HG02642 (cell line): ENCODE measurements at regions not wholly inside any gene's neighbourhood (a gene's known extent, or its start where the extent isn't known, plus 50 kb on each side); places are given as distances from the start of the nearest gene placed in this dataset.

Source experiments
- ATAC-seq: cut with Tn5 transposase; IDR thresholded peaks from one replicate; pipeline ENCODE4 v1.9.1; 2021; ENCODE audit warnings: mild to moderate bottlenecking; ENCODE audit not compliant: unreplicated experiment, poor library complexity

DNA sequence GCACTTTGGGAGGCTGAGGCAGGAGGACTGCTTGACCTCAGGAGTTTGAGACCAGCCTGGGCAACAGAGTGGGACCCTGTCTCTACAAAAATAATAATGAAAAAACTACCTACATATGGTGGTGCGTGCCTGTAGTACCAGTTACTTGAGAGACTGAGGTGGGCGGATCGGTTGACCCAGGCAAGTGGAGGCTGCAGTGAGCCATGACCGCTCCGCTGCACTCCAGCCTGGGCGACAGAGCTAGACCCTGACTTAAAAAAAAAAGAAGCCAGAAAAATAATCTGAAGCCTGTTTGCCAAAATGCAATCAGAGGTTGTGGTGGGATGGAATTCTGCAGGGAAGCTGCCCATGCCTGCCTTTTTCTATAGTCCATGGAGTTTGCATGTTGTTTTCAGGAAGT is 50.4 kb upstream of the GGTA1 start:
- no peak for ATAC-seq

DNA sequence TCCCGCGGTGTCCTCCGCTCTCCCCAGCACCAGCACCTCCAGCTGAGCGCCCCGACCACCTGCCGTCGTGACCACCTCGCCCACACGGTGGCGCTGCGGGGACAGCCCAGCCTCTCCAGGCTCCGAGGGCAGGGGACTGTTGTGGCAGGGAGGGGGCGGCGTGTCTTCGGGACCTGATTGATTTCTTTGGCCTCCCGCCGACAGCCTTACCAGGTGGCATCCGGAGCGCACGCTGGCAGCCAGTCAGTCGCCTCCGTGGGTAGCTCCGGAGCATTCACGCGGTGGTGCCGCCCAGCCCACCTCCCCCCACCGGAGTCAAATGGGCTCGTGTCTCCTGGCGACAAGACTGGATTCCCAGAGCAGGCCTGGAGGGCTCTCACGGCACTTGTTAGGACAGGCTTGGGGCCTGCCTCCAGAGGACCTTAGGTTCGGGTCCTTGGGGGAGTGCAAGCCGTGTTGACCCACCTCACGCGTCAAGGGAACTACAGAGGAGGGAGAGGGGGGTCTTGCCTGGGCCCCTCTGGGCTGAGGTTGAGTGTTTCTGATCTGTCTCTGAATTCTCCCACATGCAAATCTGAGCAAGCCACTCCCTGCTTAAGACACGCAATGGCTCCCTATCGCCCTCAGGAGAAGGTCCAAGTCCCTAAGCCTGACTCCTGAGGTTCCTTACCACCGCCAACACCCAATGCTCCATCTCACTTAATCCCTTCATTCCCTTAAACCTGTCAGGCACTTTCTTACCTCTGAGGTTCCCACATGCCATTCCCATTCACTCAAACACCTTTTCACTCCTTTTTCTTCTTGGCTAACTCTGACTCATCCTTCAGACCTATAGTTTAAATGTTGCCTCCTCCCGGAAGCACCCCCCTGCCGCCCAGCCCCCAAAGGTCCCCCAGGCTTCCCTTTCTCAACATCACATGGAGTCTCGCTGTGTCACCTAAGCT is 51.2 kb upstream of the GGTA1 start:
- ATAC-seq = peak; percentile 58

DNA sequence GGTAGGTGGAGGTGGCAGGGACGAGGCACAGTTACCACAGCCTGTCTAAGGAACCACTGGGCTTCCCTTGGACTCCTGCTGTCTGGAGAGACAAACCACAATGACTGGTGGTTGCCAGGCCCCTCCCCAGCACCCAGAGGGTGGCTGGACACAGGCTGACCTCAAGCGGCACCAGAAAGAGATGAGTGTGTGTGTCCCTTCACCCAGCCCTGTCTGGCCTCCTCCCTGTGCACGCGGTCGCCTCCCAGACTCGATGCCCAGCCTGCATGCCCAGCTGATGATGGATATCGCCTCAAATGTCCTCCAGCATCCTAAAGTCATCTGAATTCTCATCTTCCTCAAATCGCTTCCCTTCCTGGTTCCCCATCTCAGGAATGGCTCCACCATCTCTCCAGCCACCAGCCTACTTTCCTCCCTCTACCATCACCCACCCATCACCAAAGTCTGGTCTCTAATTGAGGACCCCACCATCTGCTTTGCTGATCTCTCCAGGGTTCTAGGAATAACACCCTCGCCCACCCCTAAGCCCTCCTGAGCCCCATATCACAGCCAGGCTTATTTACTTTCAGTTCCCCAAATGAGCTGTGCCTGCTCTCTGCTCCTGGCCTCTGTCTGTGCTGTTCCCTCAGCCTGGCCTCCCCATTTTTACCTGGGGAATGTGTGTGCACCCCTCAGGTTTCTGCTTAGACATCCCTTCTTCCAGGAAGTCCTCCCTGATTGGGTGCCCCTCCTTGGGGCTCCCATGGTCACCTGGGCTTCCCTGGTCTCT is 52.5 kb upstream of the GGTA1 start:
- no peak for ATAC-seq

DNA sequence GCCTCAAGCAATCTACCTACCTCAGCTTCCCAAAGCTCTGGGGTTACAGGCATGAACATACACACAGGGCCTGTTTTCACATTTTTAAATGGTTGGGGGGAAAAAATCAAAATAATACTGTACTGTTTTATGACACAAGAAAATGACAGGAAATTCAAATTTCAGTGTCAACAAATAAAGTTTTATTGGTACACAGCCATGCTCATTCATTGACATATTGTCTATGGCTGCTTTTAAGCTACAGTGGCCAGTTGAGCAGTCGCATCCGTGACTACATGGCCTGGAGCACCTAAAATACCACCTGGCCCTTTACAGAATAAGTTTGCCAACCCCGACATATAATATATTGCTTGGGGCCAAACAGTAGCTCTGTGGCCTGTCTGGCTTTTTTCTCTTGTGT is 56.4 kb upstream of the GGTA1 start:
- ATAC-seq = no peak

DNA sequence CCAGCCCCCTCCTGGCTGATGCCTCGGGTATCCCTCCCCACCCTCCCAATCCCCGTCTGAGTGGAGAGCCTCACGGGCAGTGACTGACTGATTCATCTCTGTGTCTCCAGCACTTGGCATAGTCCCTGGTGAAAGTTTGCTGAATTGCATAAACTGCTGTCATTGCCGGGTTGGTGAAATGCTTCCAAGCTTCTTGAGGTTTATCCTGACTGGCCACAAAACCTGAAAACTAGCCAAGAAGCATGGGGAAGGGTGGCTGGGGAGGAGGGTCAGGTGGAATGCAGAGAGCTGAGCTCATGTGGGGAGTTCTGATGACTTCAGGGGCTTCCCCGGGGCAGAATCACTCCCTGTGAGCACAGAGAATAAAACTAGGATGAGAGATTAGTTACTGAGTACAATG is 56.9 kb upstream of the GGTA1 start:
- no peak for ATAC-seq

DNA sequence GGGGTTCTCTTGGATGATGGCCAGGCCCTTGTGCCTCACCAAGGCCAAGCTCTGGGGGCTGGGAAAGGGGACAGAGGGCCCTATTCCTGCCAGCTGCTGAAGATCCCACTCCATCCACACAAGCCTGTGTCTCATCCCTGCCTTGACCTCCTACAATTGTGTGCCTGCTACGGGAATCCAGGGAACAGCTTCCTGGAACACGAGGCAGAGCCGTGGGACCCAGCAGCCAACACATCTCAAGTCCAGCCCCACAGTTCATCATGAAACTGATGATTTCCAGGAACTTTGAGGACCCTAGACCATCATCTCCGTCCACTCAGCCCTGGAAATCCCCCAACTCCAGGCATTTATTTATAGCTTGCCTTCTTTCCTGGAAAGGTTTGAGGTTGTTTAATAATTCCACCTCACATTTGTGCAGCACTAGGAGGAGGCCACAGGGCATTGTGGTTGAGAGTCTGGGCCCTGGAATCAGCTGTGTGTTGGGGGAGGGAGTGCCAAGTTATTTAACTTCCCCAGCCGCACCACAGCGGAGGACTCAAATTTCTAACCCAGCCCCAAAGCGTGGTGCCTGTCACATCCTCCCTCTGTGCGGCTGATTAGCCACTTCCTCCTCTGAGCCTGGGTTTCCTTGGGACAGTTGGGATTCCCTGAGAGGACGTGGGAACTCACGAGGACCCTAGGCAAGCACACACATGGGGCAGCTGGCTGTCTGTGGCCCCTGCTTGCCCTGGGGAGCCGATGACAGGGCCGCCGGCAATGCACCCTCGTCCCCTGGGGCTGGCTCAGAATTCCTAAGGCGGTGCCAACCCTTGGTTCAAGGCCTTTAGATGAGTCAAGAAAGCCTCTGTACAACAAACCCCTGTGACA is 58.2 kb upstream of the GGTA1 start:
- no peak for ATAC-seq

DNA sequence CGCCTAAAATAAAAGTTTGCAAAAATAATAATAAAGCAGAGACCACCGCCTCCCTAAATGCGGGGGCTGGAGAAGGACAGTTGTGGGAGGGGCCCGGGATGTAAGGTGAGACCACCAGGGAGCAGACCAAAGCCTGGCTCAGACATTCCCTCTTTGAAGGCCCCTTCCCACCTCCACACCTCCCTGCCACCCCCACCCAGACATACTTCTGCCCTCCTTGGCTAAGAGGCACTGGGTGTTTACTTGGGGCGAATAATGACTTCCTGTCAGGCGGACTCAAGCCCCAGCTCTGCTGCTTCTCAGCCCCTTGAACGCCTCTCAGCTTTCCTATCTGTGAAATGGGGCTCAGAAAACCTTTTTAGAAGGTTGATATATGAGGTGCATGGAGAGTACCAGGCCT is 58.8 kb upstream of the GGTA1 start:
- ATAC-seq = no peak

DNA sequence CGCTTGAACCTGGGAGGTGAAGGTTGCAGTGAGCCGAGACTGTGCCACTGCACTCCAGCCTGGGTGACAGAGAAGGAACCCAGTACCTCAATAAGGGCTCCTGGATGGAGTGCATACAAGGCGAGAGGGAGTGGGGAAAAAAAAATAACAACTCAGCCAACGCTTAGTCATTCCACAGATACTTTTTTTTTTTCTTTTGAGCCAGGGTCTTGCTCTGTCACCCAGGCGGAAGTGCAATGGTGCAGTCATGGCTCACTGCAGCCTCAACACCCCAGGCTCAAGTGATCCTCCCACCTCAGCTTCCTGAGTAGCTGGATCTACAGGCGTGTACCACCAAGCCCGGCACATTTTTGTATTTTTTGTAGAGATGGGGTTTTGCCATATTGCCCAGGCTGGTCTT is 59.5 kb upstream of the GGTA1 start:
- ATAC-seq = no peak

DNA sequence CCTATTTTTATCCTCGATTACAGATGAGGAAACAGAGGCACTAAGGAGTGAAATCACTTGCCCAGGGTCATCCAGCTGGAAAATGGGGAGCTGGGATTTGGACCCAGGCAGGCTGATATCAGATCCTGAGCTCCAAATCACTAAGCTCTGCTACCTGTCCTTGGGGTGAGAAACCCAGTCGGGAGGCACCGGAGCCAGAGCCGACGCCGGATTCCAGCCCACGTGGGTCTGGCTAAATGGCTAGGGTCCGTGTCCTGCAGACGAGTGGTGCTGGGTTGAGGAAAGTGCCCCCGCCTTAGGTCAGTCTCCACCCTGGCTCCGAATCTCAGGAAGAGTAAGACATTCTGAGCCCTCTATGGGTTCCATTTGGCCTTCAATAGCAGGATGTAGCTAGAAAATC is 61.3 kb upstream of the GGTA1 start:
- no peak for ATAC-seq

DNA sequence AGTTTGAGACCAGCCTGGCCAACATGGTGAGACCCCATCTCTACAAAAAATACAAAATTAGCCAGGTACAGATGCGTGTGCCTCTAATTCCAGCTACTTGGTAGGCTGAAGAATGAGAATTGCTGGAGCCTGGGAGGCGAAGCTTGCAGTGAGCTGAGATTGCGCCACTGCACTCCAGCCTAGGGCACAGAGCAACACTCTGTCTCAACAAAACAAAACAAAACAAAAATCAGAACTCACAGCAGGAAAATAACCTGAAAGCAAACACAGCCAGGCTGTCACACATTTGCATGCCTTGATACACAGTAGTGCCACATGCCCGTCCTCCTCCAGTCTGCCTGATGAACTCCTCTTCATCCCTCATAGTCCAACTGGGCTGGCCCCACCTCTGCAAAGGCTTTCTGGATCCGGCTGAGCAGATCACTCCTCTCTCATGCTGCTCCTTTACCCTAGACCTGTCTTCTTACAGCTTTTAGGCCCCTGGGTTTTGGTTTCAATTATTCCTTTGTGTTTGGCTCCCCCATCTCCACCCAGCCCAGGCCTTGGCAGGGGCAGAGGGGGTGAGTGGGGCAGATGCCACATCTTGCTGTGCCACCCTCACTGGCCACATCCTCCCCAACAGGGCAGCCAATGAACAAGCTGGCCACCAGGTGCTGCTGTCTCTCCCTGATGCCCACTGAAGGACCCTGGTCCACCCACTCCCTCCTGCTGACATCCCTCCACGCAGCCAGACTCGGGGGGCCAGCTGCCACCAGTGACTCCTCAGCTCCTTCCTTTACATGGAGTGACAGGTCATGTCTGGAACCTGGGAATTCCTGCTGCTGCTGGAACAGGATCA is 62.0 kb upstream of the GGTA1 start:
- ATAC-seq = no peak

DNA sequence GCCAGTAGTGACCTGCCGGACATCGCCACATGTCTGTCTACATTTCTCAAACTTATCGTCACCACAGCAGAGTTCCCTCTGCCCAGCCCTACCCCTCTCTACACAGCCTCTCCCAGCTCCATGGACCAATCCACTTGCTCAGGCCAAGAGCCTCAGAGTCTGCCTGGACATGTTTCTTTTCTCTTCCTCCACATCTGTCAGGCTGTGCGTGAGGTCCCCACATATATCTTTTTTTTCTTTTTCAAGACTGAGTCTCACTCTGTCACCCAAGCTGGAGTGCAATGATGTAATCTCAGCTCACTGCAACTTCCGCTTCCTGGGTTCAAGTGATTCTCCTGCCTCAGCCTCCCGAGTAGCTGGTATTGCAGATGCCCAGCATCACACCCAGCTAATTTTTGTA is 62.7 kb upstream of the GGTA1 start:
- ATAC-seq = no peak

DNA sequence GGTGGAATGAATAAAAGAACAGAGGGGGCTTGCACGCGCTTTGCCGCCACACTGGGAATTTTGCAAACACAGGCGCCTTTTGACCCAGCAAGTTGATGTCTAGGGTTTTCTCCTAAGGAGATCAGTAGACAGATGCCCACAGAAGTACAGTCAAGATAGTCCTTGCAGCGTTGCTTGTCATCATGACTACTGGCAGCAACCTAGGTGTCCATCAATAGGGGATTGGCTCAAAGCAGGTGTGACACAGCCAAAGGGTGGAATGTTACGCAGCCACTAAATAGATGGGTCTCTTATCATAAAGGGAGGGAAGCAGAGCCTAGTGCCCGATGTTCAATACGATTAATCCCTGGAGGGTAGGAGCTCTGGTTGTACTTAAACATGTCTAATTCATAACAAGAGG is 63.8 kb upstream of the GGTA1 start:
- no peak for ATAC-seq

DNA sequence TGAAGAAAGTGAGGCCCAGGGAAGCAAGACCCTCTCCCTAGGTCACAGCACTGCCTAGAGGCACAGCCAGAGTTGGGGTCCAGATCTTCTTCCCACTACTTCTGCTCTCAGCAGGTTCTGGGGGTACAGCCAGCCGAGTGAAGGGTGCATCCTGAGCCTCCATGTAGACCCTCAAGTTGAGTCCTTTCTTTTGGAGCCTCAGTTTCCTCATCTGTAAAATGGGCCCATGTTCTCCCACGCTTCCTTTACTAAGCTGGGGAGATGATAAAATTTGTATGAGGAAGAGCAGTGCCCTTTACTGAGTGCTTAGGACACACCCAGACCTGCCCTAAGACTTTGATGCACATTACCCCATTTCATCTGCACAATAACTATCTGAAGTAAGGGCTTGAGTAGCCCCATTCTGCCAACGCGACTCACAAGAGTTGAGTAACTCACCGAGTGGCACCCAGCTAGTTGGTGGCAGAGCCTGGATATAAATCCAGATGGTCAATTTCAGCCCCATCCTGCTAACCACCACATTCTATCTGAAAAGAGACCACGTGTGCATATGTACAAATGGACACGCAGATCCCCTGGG is 64.3 kb upstream of the GGTA1 start:
- no peak for ATAC-seq

DNA sequence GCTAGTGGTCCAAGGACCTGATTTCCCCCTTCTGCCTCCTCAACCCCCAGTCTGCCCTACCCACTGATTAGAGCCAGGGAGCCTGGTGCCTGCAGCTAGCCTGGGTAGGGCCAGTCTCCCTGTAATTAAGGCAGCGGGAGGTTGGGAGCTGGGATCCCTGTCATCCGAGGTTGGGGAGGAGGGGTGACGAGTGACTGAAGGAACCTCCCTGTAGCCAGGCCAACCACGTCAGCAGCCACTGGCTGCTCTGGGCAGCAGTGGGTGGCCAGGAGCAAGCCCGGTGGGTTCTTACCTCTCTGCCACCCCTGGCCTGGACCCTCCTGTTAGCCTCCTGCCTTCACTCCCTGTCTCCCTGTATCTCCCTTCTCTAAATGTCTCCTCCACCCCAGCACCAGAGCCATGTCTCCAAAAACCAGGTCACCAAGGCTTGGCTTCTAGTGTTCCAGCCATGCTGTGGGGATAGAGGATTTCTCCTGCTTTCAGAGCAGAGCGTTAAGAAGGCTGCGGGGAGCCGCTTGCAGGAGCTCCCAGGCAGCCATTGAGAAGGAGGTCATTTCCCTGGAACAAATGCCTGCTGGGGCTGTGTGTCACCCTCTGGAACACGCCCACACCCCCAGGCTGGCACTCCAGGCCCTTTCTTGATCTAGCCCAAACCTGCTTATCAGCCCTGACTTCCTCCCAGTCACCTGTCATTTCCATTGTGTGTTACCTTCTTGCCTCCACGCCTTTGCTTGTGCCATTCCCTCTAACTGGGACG is 65.0 kb upstream of the GGTA1 start:
- no peak for ATAC-seq

DNA sequence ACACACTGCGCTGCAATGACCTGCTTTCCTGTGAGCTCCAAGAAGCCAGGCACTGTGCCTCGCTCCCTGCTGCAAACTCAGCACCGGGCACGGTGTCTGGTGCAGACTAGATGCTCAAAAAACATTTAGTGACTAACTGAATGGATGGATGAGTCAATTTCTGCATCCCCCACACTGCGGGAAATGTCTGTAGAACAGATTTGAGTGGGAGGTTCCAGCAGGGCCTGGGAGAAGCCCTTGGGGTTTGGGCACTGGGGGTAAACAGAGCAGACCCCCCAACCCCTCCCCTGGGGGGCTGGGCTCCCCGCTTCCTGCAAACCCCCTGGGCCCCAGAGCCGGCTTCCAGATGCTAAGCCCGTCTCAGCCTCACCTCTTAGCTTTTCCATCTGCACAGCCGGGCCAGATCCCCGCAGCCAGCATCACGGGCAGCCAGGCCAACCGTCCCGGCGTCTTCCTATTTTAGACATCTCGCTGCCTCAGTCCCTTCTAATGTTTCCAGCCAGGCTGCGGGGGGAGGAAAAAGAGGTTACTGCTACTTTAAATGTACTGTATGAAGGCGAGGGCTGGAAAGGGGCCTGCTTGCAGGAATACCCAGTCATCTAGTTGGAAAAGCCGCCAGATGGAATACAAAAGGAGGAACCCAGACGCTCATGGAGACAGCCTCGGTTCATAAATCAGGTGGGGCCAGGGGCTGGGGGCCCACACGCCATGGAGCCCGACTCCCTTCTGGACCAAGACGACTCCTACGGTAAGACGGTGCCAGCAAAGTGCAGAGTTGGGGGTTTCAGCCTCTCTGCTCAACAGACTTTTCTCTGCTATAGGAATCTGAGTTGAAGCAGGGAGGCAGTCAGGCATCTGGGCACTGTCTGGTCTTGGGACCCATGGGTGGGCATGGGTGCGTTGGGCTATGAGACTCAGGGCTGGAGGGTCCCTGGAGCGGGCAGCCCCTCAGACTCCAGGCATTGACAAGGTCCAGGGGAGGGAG is 67.1 kb upstream of the GGTA1 start:
- no peak for ATAC-seq

DNA sequence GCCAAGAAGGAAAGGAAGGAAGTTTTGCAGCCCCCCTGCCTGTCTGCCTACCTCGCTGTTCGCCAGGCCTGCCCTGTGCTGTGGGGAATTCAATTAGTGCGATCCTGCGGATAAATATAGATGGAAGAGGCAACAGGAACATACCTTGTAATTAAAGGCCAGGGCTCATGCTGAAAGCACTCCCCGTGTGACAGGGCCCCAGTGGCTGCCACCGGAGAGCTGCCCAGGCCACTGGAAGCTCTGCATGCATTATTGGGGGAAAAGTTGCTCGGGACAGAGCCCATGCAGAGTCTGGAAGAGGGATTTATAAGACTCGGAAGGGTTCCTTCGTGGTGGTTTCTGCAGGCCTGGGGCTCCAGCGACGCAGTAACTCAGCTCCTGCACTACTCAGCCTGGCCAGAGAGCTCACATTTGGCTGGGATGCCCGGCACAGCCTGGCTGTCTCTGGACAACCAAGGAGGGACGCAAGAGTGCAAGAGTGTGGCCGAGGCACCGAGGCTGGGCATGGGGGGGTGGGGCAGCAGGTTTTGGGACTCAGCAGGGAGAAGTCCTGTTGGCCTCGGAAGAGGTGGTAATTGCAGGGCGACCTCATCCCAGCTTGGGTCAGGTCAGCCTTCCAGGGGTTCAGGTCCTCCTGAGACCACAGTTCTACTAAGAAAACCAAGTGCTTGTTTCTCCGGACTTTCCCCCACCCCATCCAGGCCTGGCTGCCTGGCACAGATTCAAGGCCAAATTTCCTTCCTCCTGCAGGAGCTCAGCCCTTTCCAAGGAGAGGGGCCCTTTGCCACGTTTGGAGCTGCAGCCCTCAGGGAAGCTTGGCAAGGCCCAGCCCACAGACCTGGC is 68.1 kb upstream of the GGTA1 start:
- no peak for ATAC-seq
